K562 (cell line): ENCODE measurements at regions not wholly inside any gene's neighbourhood (a gene's known extent, or its start where the extent isn't known, plus 50 kb on each side); places are given as distances from the start of the nearest gene placed in this dataset.

Experiments used
- ATAC-seq: fragments of 200-7000 bp; cut with Tn5 transposase; 3 replicates; pipeline ENCODE4 v1.9.1; 2020; ENCODE audit warnings: moderate library complexity
- BruUV-seq: library from RNA; stranded (reverse); fragments of 400-500 nt; replicated peaks from 2 replicates; lab custom pipeline; 2021; lab: Mats Ljungman, UMichigan
- CTCF ChIA-PET: fragments of 300-600 bp; formaldehyde crosslinking; extraction: SDS; loops from one replicate; lab custom pipeline; 2021; ENCODE audit warnings: low intra/inter-chr PET ratio; lab: Yijun Ruan, JAX
- POLR2A ChIA-PET: fragments of 300-600, 350-650 bp; sonication (Branson Sonifier 250); formaldehyde crosslinking; extraction: SDS; loops from one replicate; lab custom pipeline; 2021; ENCODE audit warnings: antibody characterized with exemption, inconsistent platforms; lab: Yijun Ruan, JAX
- DNase-seq, 4 experiments: peaks; one replicate each; pipeline versions ENCODE4 v3.0.0 to v3.0.0-alpha.2; 2011 to 2018; ENCODE audit warnings: low spot score in 3 of 4, mixed read lengths in 3 of 4; ENCODE audit errors: extremely low read depth in 1 of 4
- FAIRE-seq: peaks from 2 replicates; lab custom pipeline; 2011; peaks lifted over from hg19 to GRCh38; lab: Jason Lieb, UNC
- H2AFZ ChIP-seq: 2 replicates; pipeline ENCODE4 v1.6.0; 2011; ENCODE audit warnings: low read depth, low read length, control low read depth, inconsistent platforms
- H3K27ac ChIP-seq: fragments of 200-600 bp; 3 replicates; pipeline ENCODE4 v1.8.0; 2011; ENCODE audit warnings: low read depth, mild to moderate bottlenecking, control low read depth, inconsistent platforms, low read length, moderate library complexity, mixed read lengths; ENCODE audit errors: extremely low read depth
- H3K27me3 ChIP-seq, 2 experiments: fragments of 300-600 bp in 1 of 2; 2 replicates in 1 of 2; 3 replicates in 1 of 2; pipeline versions ENCODE4 v1.6.0 to v1.8.0; 2011; ENCODE audit warnings: inconsistent platforms in 2 of 2, low read length in 2 of 2, mild to moderate bottlenecking in 1 of 2, mixed read lengths in 1 of 2, moderate library complexity in 1 of 2; ENCODE audit not compliant: control insufficient read depth in 2 of 2, insufficient read depth in 2 of 2
- H3K36me3 ChIP-seq: fragments of 300-600 bp; 3 replicates; pipeline ENCODE4 v1.8.0; 2011; ENCODE audit warnings: mild to moderate bottlenecking, low read length, inconsistent platforms; ENCODE audit not compliant: control insufficient read depth, insufficient read depth
- H3K4me1 ChIP-seq, 2 experiments: fragments of 200-600 bp in 1 of 2; replicated peaks in 1 of 2; 2 replicates in 1 of 2; 3 replicates in 1 of 2; pipeline versions ENCODE4 v1.5.1 to v1.8.0; 2011; ENCODE audit warnings: inconsistent platforms in 2 of 2, low read length in 2 of 2, mild to moderate bottlenecking in 1 of 2, mixed read lengths in 1 of 2, moderate library complexity in 1 of 2; ENCODE audit not compliant: control insufficient read depth in 2 of 2, insufficient read depth in 2 of 2
- H3K4me2 ChIP-seq: 2 replicates; pipeline ENCODE4 v1.6.1; 2011; ENCODE audit warnings: low read length, control low read depth, inconsistent platforms, mixed read lengths; ENCODE audit not compliant: insufficient read depth
- H3K4me3 ChIP-seq: fragments of 200-600 bp; sonication (generic), shearing (Covaris generic); 2 replicates; pipeline ENCODE4 v1.5.1; 2016; ENCODE audit warnings: control low read depth, inconsistent platforms
- H3K79me2 ChIP-seq: fragments of 200-600 bp; 3 replicates; pipeline ENCODE4 v1.8.0; 2011; ENCODE audit warnings: low read length, inconsistent platforms; ENCODE audit not compliant: control insufficient read depth, insufficient read depth
- H3K9ac ChIP-seq, 2 experiments: 2 replicates each; pipeline versions ENCODE4 v1.6.0 to v1.6.1; 2011; ENCODE audit warnings: low read depth in 2 of 2, low read length in 2 of 2, control low read depth in 1 of 2, inconsistent platforms in 1 of 2, mild to moderate bottlenecking in 1 of 2, mixed read lengths in 1 of 2; ENCODE audit not compliant: insufficient read depth in 1 of 2
- H3K9me1 ChIP-seq: one replicate; pipeline ENCODE4 v1.6.0; 2011; ENCODE audit warnings: inconsistent platforms, mild to moderate bottlenecking, low read length, moderate library complexity; ENCODE audit not compliant: control insufficient read depth, insufficient read depth
- H3K9me3 ChIP-seq: replicated peaks from 2 replicates; pipeline ENCODE4 v1.5.1; 2011; ENCODE audit warnings: low read depth, low read length, inconsistent platforms; ENCODE audit not compliant: control insufficient read depth, insufficient read depth
- H4K20me1 ChIP-seq: replicated peaks from 2 replicates; pipeline ENCODE4 v1.6.1; 2011; ENCODE audit warnings: low read length, inconsistent platforms, mixed read lengths; ENCODE audit not compliant: control insufficient read depth, insufficient read depth
- BMI1 ChIP-seq: fragments of 150-350 bp; IDR thresholded peaks from 2 replicates; pipeline ENCODE4 v1.6.1; 2014; ENCODE audit warnings: low read length
- GABPB1 ChIP-seq: sonication (generic); formaldehyde crosslinking; IDR thresholded peaks from 2 replicates; pipeline ENCODE4 v1.8.0; 2022; ENCODE audit warnings: mild to moderate bottlenecking, missing genetic modification reagents
- HDAC8 ChIP-seq: fragments of 450-650 bp; IDR thresholded peaks from 2 replicates; pipeline ENCODE4 v1.6.1; 2016; ENCODE audit warnings: mild to moderate bottlenecking, missing genetic modification characterization, moderate library complexity, missing compliant biosample characterization
- JUND ChIP-seq, 2 experiments: IDR thresholded peaks; 2 replicates in 1 of 2; 3 replicates in 1 of 2; pipeline ENCODE4 v1.6.1; 2011; ENCODE audit warnings: borderline replicate concordance in 2 of 2, low read depth in 2 of 2, low read length in 2 of 2, improper control_type of control experiment in 1 of 2, missing biosample characterization in 1 of 2, missing genetic modification characterization in 1 of 2, missing genetic modification reagents in 1 of 2
- MAFF ChIP-seq: IDR thresholded peaks from 2 replicates; pipeline ENCODE4 v1.6.1; 2012; ENCODE audit warnings: low read length, improper control_type of control experiment
- MTA3 ChIP-seq: fragments of 450-650 bp; formaldehyde crosslinking; IDR thresholded peaks from 2 replicates; pipeline ENCODE4 v1.6.1; 2017; ENCODE audit warnings: mild to moderate bottlenecking, borderline replicate concordance
- NCOA4 ChIP-seq: fragments of 450-650 bp; IDR thresholded peaks from 2 replicates; pipeline ENCODE4 v1.6.1; 2018; ENCODE audit warnings: mild to moderate bottlenecking; ENCODE audit not compliant: partially characterized antibody
- RBM14 ChIP-seq: fragments of 200-400 bp; formaldehyde crosslinking; IDR thresholded peaks from 2 replicates; pipeline ENCODE4 v1.6.1; 2018; ENCODE audit warnings: low read depth, mild to moderate bottlenecking, low read length, moderate library complexity, borderline replicate concordance; ENCODE audit not compliant: insufficient read depth
- SMARCB1 ChIP-seq: IDR thresholded peaks from 2 replicates; pipeline ENCODE4 v1.6.1; 2011; ENCODE audit warnings: improper control_type of control experiment, low read depth; ENCODE audit not compliant: insufficient read length
- TARDBP ChIP-seq: fragments of 450-650 bp; IDR thresholded peaks from 2 replicates; pipeline ENCODE4 v1.6.1; 2016
- ZKSCAN3 ChIP-seq: fragments of 250-450 bp; sonication (Bioruptor Pico); IDR thresholded peaks from 2 replicates; pipeline ENCODE4 v1.4.0; 2020
- WGBS: fragments of 100-300 bp; shearing (Covaris generic); methylation state at CpG from one replicate; pipeline ENCODE4 v1.1.6; 2016; ENCODE audit warnings: low coverage, mixed read lengths; ENCODE audit not compliant: insufficient coverage; ENCODE audit errors: missing lambda C conversion rate; 5-methylcytosine and 5-hydroxymethylcytosine counted together
- in situ Hi-C: fragments of 300-500 bp; cut with MboI; formaldehyde crosslinking; loops from 4 replicates; pipeline ENCODE4 v1.15.0; 2018; ENCODE audit warnings: inconsistent platforms, mixed read lengths
- intact Hi-C: fragments of 100-400 bp; cut with micrococcal nuclease; formaldehyde crosslinking; loops from 2 replicates; pipeline ENCODE4 v1.14.2; 2022
- TF ChIP-seq, protein P1 (sequence below): fragments of 250-450 bp; sonication (Bioruptor Pico); IDR thresholded peaks from 2 replicates; pipeline ENCODE4 v1.8.0; 2022; ENCODE audit warnings: inconsistent platforms, mild to moderate bottlenecking, moderate library complexity, borderline replicate concordance
- TF ChIP-seq, protein P2 (sequence below): fragments of 450-650 bp; IDR thresholded peaks from 2 replicates; pipeline ENCODE4 v1.6.1; 2016; ENCODE audit warnings: missing biosample characterization, missing genetic modification characterization

DNA sequence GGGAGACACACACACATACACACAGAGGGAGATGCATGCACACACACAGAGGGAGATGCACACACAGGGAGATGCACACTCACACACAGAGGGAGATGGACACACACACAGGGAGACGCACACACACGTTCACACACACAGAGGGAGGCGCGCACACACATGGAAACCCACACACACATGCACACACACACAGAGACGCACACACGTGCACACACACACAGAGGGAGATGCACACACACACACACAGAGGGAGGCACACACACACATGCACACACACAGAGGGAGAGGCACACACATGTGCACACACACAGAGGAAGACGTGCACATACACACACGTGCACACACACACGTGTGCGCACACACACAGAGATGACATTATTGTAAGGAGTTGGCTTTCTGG lies 79.1 kb downstream of the HMX1 start:
- FAIRE-seq (no peak), ATAC-seq (no peak)
- Histone ChIP-seq H3K27me3 (peaks cover 0 to 21% of the 10 kb centered on the region in 2 experiments; a peak in 2 of 5 replicates), H3K9ac (no peak overlapping the region), H3K79me2 (no peaks in the 10 kb centered on the region), H3K4me2 (no peak overlapping the region), H4K20me1 (no peaks in the 10 kb centered on the region), H3K4me1 (no peaks in the 10 kb centered on the region), H3K36me3 (no peaks in the 10 kb centered on the region; the same call in 2 of the 3 replicates), H3K9me1 (no peaks in the 10 kb centered on the region), H3K27ac (no peak overlapping the region)
- no TSS peak for BruUV-seq
- 0% methylated on average over 10 of the region's 10 CpGs for WGBS
- ChIA-PET POLR2A (no interaction called here), CTCF (no interaction called here)
- in situ Hi-C loops = no loop called here
- TF ChIP-seq MAFF = no peak
- no peak for TF ChIP-seq TARDBP
- TF ChIP-seq HDAC8 (tag) = no peak
- no peak for TF ChIP-seq JUND (IDR thresholded peaks at IDR 0.05; ENCODE audit: borderline replicate concordance, low read depth, low read length)
- TF ChIP-seq JUND (tag; IDR thresholded peaks at IDR 0.05; ENCODE audit: borderline replicate concordance, low read depth, low read length) = no peak
- no peak for TF ChIP-seq SMARCB1
- no peak for TF ChIP-seq BMI1
- TF ChIP-seq GABPB1 (CRISPR knock-in tag) = no peak
- TF ChIP-seq, all 486 proteins: peak for 0
- Histone ChIP-seq H2AFZ (no peak overlapping the region), H3K4me3 (no peak overlapping the region), H3K9me3 (no peaks in the 10 kb centered on the region)
- intact Hi-C loops = no loop called here
- DNase-seq = no peak

DNA sequence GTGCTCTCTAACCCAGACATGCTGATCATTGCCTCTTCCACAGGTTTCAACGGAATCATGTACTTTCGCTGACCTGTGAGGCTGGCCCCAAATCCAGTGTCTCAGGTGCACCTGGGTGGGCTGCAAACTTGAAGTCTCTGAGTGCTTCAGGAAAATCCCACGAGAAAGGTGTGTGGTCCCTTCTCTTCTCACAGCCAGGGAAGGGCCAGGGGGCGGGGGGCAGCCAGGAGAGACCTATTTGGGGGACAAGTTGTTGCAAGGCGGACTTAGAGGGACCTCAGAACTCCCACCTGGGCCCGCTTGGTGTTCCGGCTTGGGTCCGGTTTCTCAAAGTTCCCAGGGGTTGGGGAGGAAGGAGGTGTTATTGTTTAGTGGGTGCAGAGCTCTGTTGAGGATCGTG lies 80.0 kb downstream of the HMX1 start:
- POLR2A ChIA-PET = no interaction called here
- H3K27me3 ChIP-seq = peaks cover 4 to 30% of the 10 kb centered on the region in 2 experiments; a peak in 4 of 5 replicates
- intact Hi-C loops = no loop called here
- TF ChIP-seq ZKSCAN3 (CRISPR knock-in tag) (no peak), NCOA4 (no peak), MTA3 (no peak), RBM14 (no peak)
- TF ChIP-seq, protein P1, sequence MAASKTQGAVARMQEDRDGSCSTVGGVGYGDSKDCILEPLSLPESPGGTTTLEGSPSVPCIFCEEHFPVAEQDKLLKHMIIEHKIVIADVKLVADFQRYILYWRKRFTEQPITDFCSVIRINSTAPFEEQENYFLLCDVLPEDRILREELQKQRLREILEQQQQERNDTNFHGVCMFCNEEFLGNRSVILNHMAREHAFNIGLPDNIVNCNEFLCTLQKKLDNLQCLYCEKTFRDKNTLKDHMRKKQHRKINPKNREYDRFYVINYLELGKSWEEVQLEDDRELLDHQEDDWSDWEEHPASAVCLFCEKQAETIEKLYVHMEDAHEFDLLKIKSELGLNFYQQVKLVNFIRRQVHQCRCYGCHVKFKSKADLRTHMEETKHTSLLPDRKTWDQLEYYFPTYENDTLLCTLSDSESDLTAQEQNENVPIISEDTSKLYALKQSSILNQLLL = no peak
- TF ChIP-seq, protein P2, sequence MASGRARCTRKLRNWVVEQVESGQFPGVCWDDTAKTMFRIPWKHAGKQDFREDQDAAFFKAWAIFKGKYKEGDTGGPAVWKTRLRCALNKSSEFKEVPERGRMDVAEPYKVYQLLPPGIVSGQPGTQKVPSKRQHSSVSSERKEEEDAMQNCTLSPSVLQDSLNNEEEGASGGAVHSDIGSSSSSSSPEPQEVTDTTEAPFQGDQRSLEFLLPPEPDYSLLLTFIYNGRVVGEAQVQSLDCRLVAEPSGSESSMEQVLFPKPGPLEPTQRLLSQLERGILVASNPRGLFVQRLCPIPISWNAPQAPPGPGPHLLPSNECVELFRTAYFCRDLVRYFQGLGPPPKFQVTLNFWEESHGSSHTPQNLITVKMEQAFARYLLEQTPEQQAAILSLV (tag) = no peak

More for the DNA sequence above, 80.0 kb downstream of the HMX1 start:
- H3K27ac ChIP-seq = no peak overlapping the region
- WGBS = 0% methylated on average over 7 of the region's 9 CpGs
- no peaks in the 10 kb centered on the region for H3K9me1 ChIP-seq
- in situ Hi-C loops = no loop called here
- no TSS peak for BruUV-seq
- no peaks in the 10 kb centered on the region for H3K9me3 ChIP-seq
- ATAC-seq = no peak
- no peak for FAIRE-seq
- H3K4me1 ChIP-seq = no peaks in the 10 kb centered on the region
- CTCF ChIA-PET = no interaction called here
- no peak overlapping the region for H3K9ac ChIP-seq
- no peak for DNase-seq
- no peaks in the 10 kb centered on the region for H3K79me2 ChIP-seq
- no peaks in the 10 kb centered on the region; the same call in 2 of the 3 replicates for H3K36me3 ChIP-seq
- H3K4me2 ChIP-seq = no peak overlapping the region
- no peaks in the 10 kb centered on the region for H4K20me1 ChIP-seq
- no peak overlapping the region for H2AFZ ChIP-seq
- H3K4me3 ChIP-seq = no peak overlapping the region
